ENCODE measurements at regions not wholly inside any gene's neighbourhood (a gene's known extent, or its start where the extent isn't known, plus 50 kb on each side); places are given as distances from the start of the nearest gene placed in this dataset.

- TF ChIP-seq POLR2A (IDR thresholded peaks at IDR 0.05) (no peak), CTCF (IDR thresholded peaks at IDR 0.05 in 8 of 11, conservative IDR thresholded peaks at IDR 0.05 in 3 of 11) (no peak)
These were observed 345.2 kb downstream of the VGLL3 start for GRCh38 chr3:86645756-86646155.
